KMS-11 (cell line): ENCODE measurements at regions not wholly inside any gene's neighbourhood (a gene's known extent, or its start where the extent isn't known, plus 50 kb on each side); places are given as distances from the start of the nearest gene placed in this dataset.

ENCODE experiments used
- H2AFZ ChIP-seq: fragments of 200-600 bp; sonication (generic); 2 replicates; pipeline ENCODE4 v1.6.1; 2016; ENCODE audit warnings: antibody characterized with exemption, mixed run types, low read depth
- H3K27ac ChIP-seq: fragments of 200-600 bp; sonication (generic); 2 replicates; pipeline ENCODE4 v1.6.1; 2016; ENCODE audit warnings: mild to moderate bottlenecking, mixed run types
- H3K27me3 ChIP-seq: fragments of 200-600 bp; sonication (generic); 2 replicates; pipeline ENCODE4 v1.6.1; 2017; ENCODE audit warnings: mild to moderate bottlenecking, low read depth, mixed run types, moderate library complexity; ENCODE audit not compliant: insufficient read depth
- H3K36me3 ChIP-seq: fragments of 200-600 bp; sonication (generic); 2 replicates; pipeline ENCODE4 v1.6.1; 2017; ENCODE audit warnings: mild to moderate bottlenecking, mixed run types; ENCODE audit not compliant: insufficient read depth
- H3K4me1 ChIP-seq: fragments of 200-600 bp; sonication (generic); 2 replicates; pipeline ENCODE4 v1.6.1; 2016; ENCODE audit warnings: mild to moderate bottlenecking, low read depth, mixed run types; ENCODE audit not compliant: poor library complexity, severe bottlenecking
- H3K4me2 ChIP-seq: fragments of 200-600 bp; sonication (generic); 2 replicates; pipeline ENCODE4 v1.7.0; 2016; ENCODE audit warnings: mild to moderate bottlenecking, mixed run types
- H3K4me3 ChIP-seq: fragments of 200-600 bp; sonication (generic); IDR thresholded peaks from 2 replicates; pipeline ENCODE4 v1.6.1; 2017; ENCODE audit warnings: low read depth, low read length, mixed read lengths; ENCODE audit not compliant: insufficient read depth
- H3K79me2 ChIP-seq: fragments of 200-600 bp; sonication (generic); 2 replicates; pipeline ENCODE4 v1.6.1; 2016; ENCODE audit warnings: low read depth, mixed run types; ENCODE audit not compliant: insufficient read depth
- H3K9ac ChIP-seq: fragments of 200-600 bp; sonication (generic); 2 replicates; pipeline ENCODE4 v1.6.1; 2016; ENCODE audit warnings: mild to moderate bottlenecking, mixed run types
- H4K20me1 ChIP-seq: fragments of 200-600 bp; sonication (generic); 2 replicates; pipeline ENCODE4 v1.6.1; 2016; ENCODE audit warnings: mild to moderate bottlenecking, mixed run types; ENCODE audit not compliant: insufficient read depth
- CTCF ChIP-seq: fragments of 200-600 bp; sonication (generic); conservative IDR thresholded peaks from 2 replicates; pipeline ENCODE4 v1.6.1; 2017; ENCODE audit warnings: low read depth, mild to moderate bottlenecking, antibody characterized with exemption, low read length, moderate library complexity, mixed read lengths

GRCh38 chr18:56142001-56142400 lies 496.4 kb downstream of the TXNL1 start:
- Histone ChIP-seq H3K27me3 (no peaks in the 10 kb centered on the region), H3K9ac (no peak overlapping the region), H3K79me2 (no peaks in the 10 kb centered on the region), H2AFZ (no peak overlapping the region), H3K4me3 (no peak overlapping the region), H3K4me2 (no peak overlapping the region), H3K27ac (no peak overlapping the region), H3K36me3 (no peaks in the 10 kb centered on the region), H4K20me1 (no peaks in the 10 kb centered on the region), H3K4me1 (no peaks in the 10 kb centered on the region)
- TF ChIP-seq CTCF: no peak

- TF ChIP-seq CTCF: no peak
- Histone ChIP-seq H3K4me1 (no peaks in the 10 kb centered on the region), H3K9ac (no peak overlapping the region), H3K27ac (no peak overlapping the region), H3K4me2 (no peak overlapping the region), H4K20me1 (no peaks in the 10 kb centered on the region), H3K36me3 (no peaks in the 10 kb centered on the region), H2AFZ (no peak overlapping the region), H3K4me3 (no peak overlapping the region), H3K79me2 (no peaks in the 10 kb centered on the region), H3K27me3 (no peaks in the 10 kb centered on the region)
Measured at GRCh38 chr18:56139792-56140254, 498.6 kb downstream of the TXNL1 start.

- Histone ChIP-seq H3K27me3 (no peaks in the 10 kb centered on the region), H3K4me2 (no peak overlapping the region), H3K4me1 (no peaks in the 10 kb centered on the region), H2AFZ (no peak overlapping the region), H3K9ac (no peak overlapping the region), H3K4me3 (no peak overlapping the region), H3K79me2 (no peaks in the 10 kb centered on the region), H3K36me3 (no peaks in the 10 kb centered on the region), H4K20me1 (no peaks in the 10 kb centered on the region), H3K27ac (no peak overlapping the region)
- TF ChIP-seq CTCF: no peak
Measured at GRCh38 chr18:56139372-56139771, 499.0 kb downstream of the TXNL1 start.

GRCh38 chr18:56136105-56136504 lies 502.3 kb downstream of the TXNL1 start:
- no peak for TF ChIP-seq CTCF
- Histone ChIP-seq H2AFZ (no peak overlapping the region), H3K9ac (no peak overlapping the region), H3K36me3 (no peaks in the 10 kb centered on the region), H4K20me1 (no peaks in the 10 kb centered on the region), H3K27ac (no peak overlapping the region), H3K4me3 (no peak overlapping the region), H3K27me3 (no peaks in the 10 kb centered on the region), H3K79me2 (no peaks in the 10 kb centered on the region), H3K4me2 (no peak overlapping the region), H3K4me1 (no peaks in the 10 kb centered on the region)
